ENCODE measurements at regions not wholly inside any gene's neighbourhood (a gene's known extent, or its start where the extent isn't known, plus 50 kb on each side); places are given as distances from the start of the nearest gene placed in this dataset.
"Not testable (repeated sequence)": the region's sequence is repeated elsewhere in the genome, so short reads cannot be mapped to it uniquely, and the experiment has no call there.

GRCh38 chr1:232182236-232182635, 447.7 kb downstream of the SIPA1L2 start:
- DNase-seq, result no peak

GRCh38 chr1:232180779-232181136, 449.2 kb downstream of the SIPA1L2 start:
- DNase-seq, result no peak

- no peak for DNase-seq
Measured at GRCh38 chr1:232179896-232180778, 449.8 kb downstream of the SIPA1L2 start.

GRCh38 chr1:232178191-232178590, 451.7 kb downstream of the SIPA1L2 start:
- DNase-seq, result no peak

GRCh38 chr1:232177438-232177837, 452.5 kb downstream of the SIPA1L2 start:
- DNase-seq, result no peak

GRCh38 chr1:232176222-232176621, 453.7 kb downstream of the SIPA1L2 start:
- no peak for DNase-seq

- no peak for DNase-seq
Measured at GRCh38 chr1:232174306-232174705, 455.6 kb downstream of the SIPA1L2 start.

- no peak for DNase-seq
Measured at GRCh38 chr1:232172563-232172962, 457.4 kb downstream of the SIPA1L2 start.

GRCh38 chr1:232170909-232171308, 459.0 kb downstream of the SIPA1L2 start:
- DNase-seq, result no peak

GRCh38 chr1:232169436-232169835, 460.5 kb downstream of the SIPA1L2 start:
- no peak for DNase-seq

- DNase-seq, result no peak
Measured at GRCh38 chr1:232168508-232168907, 461.4 kb downstream of the SIPA1L2 start.

- DNase-seq, result no peak
Measured at GRCh38 chr1:232166942-232167341, 463.0 kb downstream of the SIPA1L2 start.

GRCh38 chr1:232164078-232164963, 465.6 kb downstream of the SIPA1L2 start:
- DNase-seq, result no peak

- DNase-seq, result no peak
Measured at GRCh38 chr1:232163533-232163932, 466.4 kb downstream of the SIPA1L2 start.

- no peak for DNase-seq
Measured at GRCh38 chr1:232162001-232162400, 467.9 kb downstream of the SIPA1L2 start.

GRCh38 chr1:232158558-232158957, 471.4 kb downstream of the SIPA1L2 start:
- DNase-seq, result not testable (repeated sequence)

GRCh38 chr1:232156070-232156469, 473.9 kb downstream of the SIPA1L2 start:
- not testable (repeated sequence) for DNase-seq

- DNase-seq, result no peak
Measured at GRCh38 chr1:232153652-232154051, 476.3 kb downstream of the SIPA1L2 start.

GRCh38 chr1:232150770-232151548, 479.0 kb downstream of the SIPA1L2 start:
- no peak for DNase-seq

GRCh38 chr1:232149287-232150201, 480.4 kb downstream of the SIPA1L2 start:
- no peak for DNase-seq

- DNase-seq, result no peak
Measured at GRCh38 chr1:232147215-232147614, 482.7 kb downstream of the SIPA1L2 start.

GRCh38 chr1:232146514-232146913, 483.4 kb downstream of the SIPA1L2 start:
- DNase-seq, result no peak
